GM23338 (cell line): ENCODE measurements at regions not wholly inside any gene's neighbourhood (a gene's known extent, or its start where the extent isn't known, plus 50 kb on each side); places are given as distances from the start of the nearest gene placed in this dataset.

Experiments
- ATAC-seq: fragments of 200-7000 bp; cut with Tn5 transposase; 3 replicates; pipeline ENCODE4 v1.9.1; 2020
- DNase-seq: peaks from one replicate; pipeline ENCODE4 v3.0.0-alpha.2; 2015; ENCODE audit warnings: low spot score
- H2AFZ ChIP-seq: fragments of 200-600 bp; sonication (generic); 2 replicates; pipeline ENCODE4 v1.8.0; 2016; ENCODE audit warnings: antibody characterized with exemption, mild to moderate bottlenecking, moderate library complexity
- H3F3A ChIP-seq: fragments of 200-600 bp; sonication (generic); replicated peaks from 2 replicates; pipeline ENCODE4 v1.8.0; 2017; ENCODE audit warnings: antibody characterized with exemption, mixed run types, low read depth
- H3K27ac ChIP-seq: fragments of 200-600 bp; sonication (generic); 2 replicates; pipeline ENCODE4 v1.6.1; 2016; ENCODE audit warnings: low read depth
- H3K27me3 ChIP-seq: fragments of 200-600 bp; sonication (generic); 2 replicates; pipeline ENCODE4 v1.8.0; 2016; ENCODE audit warnings: mild to moderate bottlenecking, mixed run types, moderate library complexity; ENCODE audit not compliant: insufficient read depth
- H3K36me3 ChIP-seq: fragments of 200-600 bp; sonication (generic); 2 replicates; pipeline ENCODE4 v1.8.0; 2016; ENCODE audit warnings: mild to moderate bottlenecking; ENCODE audit not compliant: insufficient read depth
- H3K4me1 ChIP-seq: fragments of 200-600 bp; sonication (generic); 2 replicates; pipeline ENCODE4 v1.8.0; 2016; ENCODE audit warnings: mild to moderate bottlenecking, moderate library complexity; ENCODE audit not compliant: insufficient read depth
- H3K4me2 ChIP-seq: fragments of 200-600 bp; sonication (generic); 2 replicates; pipeline ENCODE4 v1.7.1; 2017; ENCODE audit warnings: mixed run types
- H3K4me3 ChIP-seq: fragments of 200-600 bp; sonication (generic); 2 replicates; pipeline ENCODE4 v1.6.1; 2016; ENCODE audit warnings: mixed run types
- H3K79me2 ChIP-seq: fragments of 200-600 bp; sonication (generic); replicated peaks from 2 replicates; pipeline ENCODE4 v1.8.0; 2017; ENCODE audit warnings: mild to moderate bottlenecking; ENCODE audit not compliant: insufficient read depth
- H3K9me2 ChIP-seq: fragments of 200-600 bp; sonication (generic); 2 replicates; pipeline ENCODE4 v1.8.0; 2017; ENCODE audit not compliant: insufficient read depth
- H4K20me1 ChIP-seq: fragments of 200-600 bp; sonication (generic); replicated peaks from 2 replicates; pipeline ENCODE4 v1.8.0; 2017; ENCODE audit warnings: mild to moderate bottlenecking; ENCODE audit not compliant: insufficient read depth
- H3K27ac Mint-ChIP-seq: 2 replicates; pipeline ENCODE4 v1.8.0; 2020; ENCODE audit warnings: inconsistent platforms, mild to moderate bottlenecking, moderate library complexity, mixed read lengths
- H3K27me3 Mint-ChIP-seq: 3 replicates; pipeline ENCODE4 v1.8.0; 2022; ENCODE audit warnings: low read depth, mild to moderate bottlenecking, moderate library complexity, mixed read lengths, inconsistent platforms; ENCODE audit not compliant: insufficient read depth, poor library complexity
- H3K36me3 Mint-ChIP-seq: 3 replicates; pipeline ENCODE4 v1.8.0; 2021; ENCODE audit warnings: low read depth, mild to moderate bottlenecking, inconsistent platforms, moderate library complexity, mixed read lengths
- H3K4me1 Mint-ChIP-seq: 3 replicates; pipeline ENCODE4 v1.8.0; 2020; ENCODE audit warnings: mild to moderate bottlenecking, inconsistent platforms, mixed read lengths
- H3K4me3 Mint-ChIP-seq: 3 replicates; pipeline ENCODE4 v1.8.0; 2021; ENCODE audit warnings: moderate library complexity, mild to moderate bottlenecking, inconsistent platforms, mixed read lengths
- H3K9me3 Mint-ChIP-seq: 3 replicates; pipeline ENCODE4 v1.8.0; 2020; ENCODE audit warnings: moderate library complexity, mild to moderate bottlenecking, inconsistent platforms, mixed read lengths
- CREB1 ChIP-seq: fragments of 250-450 bp; sonication (Bioruptor Pico); IDR thresholded peaks from 2 replicates; pipeline ENCODE4 v1.5.0; 2020; ENCODE audit warnings: low read depth, mild to moderate bottlenecking, moderate library complexity
- EZH2 ChIP-seq: fragments of 200-600 bp; sonication (generic); IDR thresholded peaks from one replicate; pipeline ENCODE4 v1.8.0; 2017; ENCODE audit warnings: antibody characterized with exemption, mild to moderate bottlenecking, low read depth; ENCODE audit not compliant: unreplicated experiment
- EZH2phosphoT487 ChIP-seq: fragments of 200-600 bp; sonication (generic); IDR thresholded peaks from one replicate; pipeline ENCODE4 v1.8.1; 2018; ENCODE audit warnings: antibody characterized with exemption; ENCODE audit not compliant: unreplicated experiment
- POLR2AphosphoS5 ChIP-seq: IDR thresholded peaks from 2 replicates; pipeline ENCODE4 v1.6.1; 2016; ENCODE audit warnings: antibody characterized with exemption, low read depth
- REST ChIP-seq: IDR thresholded peaks from one replicate; pipeline ENCODE4 v1.6.1; 2018; ENCODE audit warnings: antibody characterized with exemption; ENCODE audit not compliant: unreplicated experiment
- STAT1 ChIP-seq: IDR thresholded peaks from one replicate; pipeline ENCODE4 v1.6.1; 2016; ENCODE audit warnings: antibody characterized with exemption; ENCODE audit not compliant: unreplicated experiment
- ZNF114 ChIP-seq: fragments of 250-450 bp; sonication (Bioruptor Pico); IDR thresholded peaks from 2 replicates; pipeline ENCODE4 v1.5.0; 2020; ENCODE audit warnings: mild to moderate bottlenecking, moderate library complexity
- ZNF462 ChIP-seq: fragments of 250-450 bp; sonication (Bioruptor Pico); IDR thresholded peaks from 2 replicates; pipeline ENCODE4 v1.5.0; 2020; ENCODE audit warnings: mild to moderate bottlenecking, moderate library complexity
- TF ChIP-seq, protein P1 (sequence below), 2 experiments: fragments of 200-600 bp in 1 of 2; sonication (generic) in 1 of 2; conservative IDR thresholded peaks; 2 replicates each; pipeline versions ENCODE4 v1.5.1 to v1.6.1; 2016 to 2017; ENCODE audit warnings: antibody characterized with exemption in 2 of 2, low read depth in 2 of 2, mild to moderate bottlenecking in 2 of 2, moderate library complexity in 1 of 2

DNA sequence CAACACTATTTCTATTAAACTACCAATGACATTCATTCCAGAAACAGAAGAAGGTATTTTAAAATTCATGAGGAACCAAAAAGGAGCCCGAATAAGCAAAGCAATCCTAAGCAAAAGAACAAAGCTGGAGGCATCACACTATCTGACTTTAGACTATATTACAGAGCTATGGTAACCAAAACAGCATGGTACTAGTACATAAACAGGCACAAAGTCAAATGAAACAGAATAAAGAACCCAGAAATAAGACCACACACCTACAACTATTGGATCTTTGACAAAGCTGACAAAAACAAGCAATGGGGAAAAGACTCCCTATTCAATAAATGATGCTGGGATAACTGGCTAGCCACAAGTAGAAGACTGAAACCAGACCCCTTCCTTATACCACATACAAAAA, 122.3 kb downstream of the ITIH6 start:
- no peak overlapping the region for H3K4me3 Mint-ChIP-seq
- Histone ChIP-seq H3K4me1 (no peaks in the 10 kb centered on the region), H3K79me2 (no peaks in the 10 kb centered on the region), H3K4me2 (no peak overlapping the region), H3F3A (no peaks in the 10 kb centered on the region), H3K36me3 (no peaks in the 10 kb centered on the region), H4K20me1 (no peaks in the 10 kb centered on the region), H3K27ac (no peak overlapping the region), H3K4me3 (no peak overlapping the region), H2AFZ (no peak overlapping the region), H3K9me2 (no peaks in the 10 kb centered on the region), H3K27me3 (no peaks in the 10 kb centered on the region)
- DNase-seq (no peak), ATAC-seq (no peak)
- H3K9me3 Mint-ChIP-seq = peaks cover 3% of the 10 kb centered on the region
- no peak for TF ChIP-seq ZNF462 (CRISPR knock-in tag)
- TF ChIP-seq REST = no peak
- TF ChIP-seq POLR2AphosphoS5 = no peak
- TF ChIP-seq EZH2 = no peak
- TF ChIP-seq CREB1 (CRISPR knock-in tag) = no peak
- no peak for TF ChIP-seq STAT1
- no peak for TF ChIP-seq ZNF114
- TF ChIP-seq, protein P1, sequence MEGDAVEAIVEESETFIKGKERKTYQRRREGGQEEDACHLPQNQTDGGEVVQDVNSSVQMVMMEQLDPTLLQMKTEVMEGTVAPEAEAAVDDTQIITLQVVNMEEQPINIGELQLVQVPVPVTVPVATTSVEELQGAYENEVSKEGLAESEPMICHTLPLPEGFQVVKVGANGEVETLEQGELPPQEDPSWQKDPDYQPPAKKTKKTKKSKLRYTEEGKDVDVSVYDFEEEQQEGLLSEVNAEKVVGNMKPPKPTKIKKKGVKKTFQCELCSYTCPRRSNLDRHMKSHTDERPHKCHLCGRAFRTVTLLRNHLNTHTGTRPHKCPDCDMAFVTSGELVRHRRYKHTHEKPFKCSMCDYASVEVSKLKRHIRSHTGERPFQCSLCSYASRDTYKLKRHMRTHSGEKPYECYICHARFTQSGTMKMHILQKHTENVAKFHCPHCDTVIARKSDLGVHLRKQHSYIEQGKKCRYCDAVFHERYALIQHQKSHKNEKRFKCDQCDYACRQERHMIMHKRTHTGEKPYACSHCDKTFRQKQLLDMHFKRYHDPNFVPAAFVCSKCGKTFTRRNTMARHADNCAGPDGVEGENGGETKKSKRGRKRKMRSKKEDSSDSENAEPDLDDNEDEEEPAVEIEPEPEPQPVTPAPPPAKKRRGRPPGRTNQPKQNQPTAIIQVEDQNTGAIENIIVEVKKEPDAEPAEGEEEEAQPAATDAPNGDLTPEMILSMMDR (conservative IDR thresholded peaks at IDR 0.05; ENCODE audit: low read depth in 2 of 2) = no peak
- no peak for TF ChIP-seq EZH2phosphoT487
- H3K27ac Mint-ChIP-seq = no peak overlapping the region
- 0 out of 3 replicates have a peak, but pooled peaks cover 1% of the 10 kb centered on the region for H3K36me3 Mint-ChIP-seq
- peaks cover 1% of the 10 kb centered on the region for H3K27me3 Mint-ChIP-seq
- H3K4me1 Mint-ChIP-seq = no peaks in the 10 kb centered on the region
